AG09309 (cell line): ENCODE measurements at regions not wholly inside any gene's neighbourhood (a gene's known extent, or its start where the extent isn't known, plus 50 kb on each side); places are given as distances from the start of the nearest gene placed in this dataset.
A peak's percentile ranks its signal among the peaks of the same experiment; 100 is the strongest.
"Not testable (repeated sequence)": the region's sequence is repeated elsewhere in the genome, so short reads cannot be mapped to it uniquely, and the experiment has no call there.

Source experiments
- DNase-seq: peaks from one replicate; pipeline ENCODE4 v3.0.0-alpha.2; 2010; ENCODE audit warnings: low read depth
- H3K4me3 ChIP-seq: 2 replicates; pipeline ENCODE4 v1.5.1; 2011; ENCODE audit warnings: mild to moderate bottlenecking, low read depth, low read length, moderate library complexity; ENCODE audit not compliant: control insufficient read depth
- CTCF ChIP-seq: IDR thresholded peaks from 2 replicates; pipeline ENCODE4 v1.5.1; 2011; ENCODE audit warnings: mild to moderate bottlenecking, low read depth, low read length, inconsistent platforms; ENCODE audit not compliant: insufficient read depth, control insufficient read depth; ENCODE audit errors: missing control alignments

GRCh38 chr12:12004524-12004923 lies 66.2 kb upstream of the BCL2L14 start:
- no peak overlapping the region for H3K4me3 ChIP-seq
- no peak for DNase-seq
- no peak for TF ChIP-seq CTCF

- H3K4me3 ChIP-seq, result no peak overlapping the region
- DNase-seq, result no peak
- no peak for TF ChIP-seq CTCF
These were observed 63.6 kb upstream of the BCL2L14 start for GRCh38 chr12:12007001-12007712.

- TF ChIP-seq CTCF, result no peak
- DNase-seq, result no peak
These were observed 63.0 kb upstream of the BCL2L14 start for GRCh38 chr12:12007713-12008231.

GRCh38 chr12:12008232-12008850 lies 62.4 kb upstream of the BCL2L14 start:
- TF ChIP-seq CTCF, result peak; percentile 35
- no peak for DNase-seq
- H3K4me3 ChIP-seq, result no peak overlapping the region

More at GRCh38 chr12:12007713-12008231, 63.0 kb upstream of the BCL2L14 start:
- no peak overlapping the region for H3K4me3 ChIP-seq

- no peak overlapping the region for H3K4me3 ChIP-seq
- no peak for DNase-seq
- TF ChIP-seq CTCF, result peak; percentile 17
These were observed 61.7 kb upstream of the BCL2L14 start for GRCh38 chr12:12008931-12009611.

GRCh38 chr12:12009749-12010276 lies 60.9 kb upstream of the BCL2L14 start:
- not testable (repeated sequence) for H3K4me3 ChIP-seq

GRCh38 chr12:12010277-12011039 lies 60.3 kb upstream of the BCL2L14 start:
- no peak overlapping the region for H3K4me3 ChIP-seq
- peak; percentile 31 for DNase-seq

More at GRCh38 chr12:12009749-12010276, 60.9 kb upstream of the BCL2L14 start:
- not testable (repeated sequence) for DNase-seq

More at GRCh38 chr12:12010277-12011039, 60.3 kb upstream of the BCL2L14 start:
- TF ChIP-seq CTCF, result no peak
